Cardiac fibroblast (primary cell): ENCODE measurements at regions not wholly inside any gene's neighbourhood (a gene's known extent, or its start where the extent isn't known, plus 50 kb on each side); places are given as distances from the start of the nearest gene placed in this dataset.

Experiments
- DNase-seq, 2 donors: peaks; one replicate each; pipeline versions ENCODE4 v3.0.0 to v3.0.0-alpha.2; 2010; ENCODE audit warnings: low read depth in 2 of 2
- H3K4me3 ChIP-seq, 2 donors: replicated peaks in 1 of 2; 1 replicate in 1 of 2; 2 replicates in 1 of 2; pipeline ENCODE4 v1.5.1; 2011; ENCODE audit warnings: low read depth in 2 of 2, low read length in 2 of 2, mild to moderate bottlenecking in 2 of 2, moderate library complexity in 1 of 2
- CTCF ChIP-seq: IDR thresholded peaks from one replicate; pipeline ENCODE4 v1.5.1; 2011; ENCODE audit warnings: low read depth, mild to moderate bottlenecking, low read length, inconsistent platforms

- no peak for TF ChIP-seq CTCF
- DNase-seq: peak; percentile 26 to 40
- no peak overlapping the region for H3K4me3 ChIP-seq
Measured at GRCh38 chr18:73613706-73614340, 533.8 kb downstream of the FBXO15 start.

DNA sequence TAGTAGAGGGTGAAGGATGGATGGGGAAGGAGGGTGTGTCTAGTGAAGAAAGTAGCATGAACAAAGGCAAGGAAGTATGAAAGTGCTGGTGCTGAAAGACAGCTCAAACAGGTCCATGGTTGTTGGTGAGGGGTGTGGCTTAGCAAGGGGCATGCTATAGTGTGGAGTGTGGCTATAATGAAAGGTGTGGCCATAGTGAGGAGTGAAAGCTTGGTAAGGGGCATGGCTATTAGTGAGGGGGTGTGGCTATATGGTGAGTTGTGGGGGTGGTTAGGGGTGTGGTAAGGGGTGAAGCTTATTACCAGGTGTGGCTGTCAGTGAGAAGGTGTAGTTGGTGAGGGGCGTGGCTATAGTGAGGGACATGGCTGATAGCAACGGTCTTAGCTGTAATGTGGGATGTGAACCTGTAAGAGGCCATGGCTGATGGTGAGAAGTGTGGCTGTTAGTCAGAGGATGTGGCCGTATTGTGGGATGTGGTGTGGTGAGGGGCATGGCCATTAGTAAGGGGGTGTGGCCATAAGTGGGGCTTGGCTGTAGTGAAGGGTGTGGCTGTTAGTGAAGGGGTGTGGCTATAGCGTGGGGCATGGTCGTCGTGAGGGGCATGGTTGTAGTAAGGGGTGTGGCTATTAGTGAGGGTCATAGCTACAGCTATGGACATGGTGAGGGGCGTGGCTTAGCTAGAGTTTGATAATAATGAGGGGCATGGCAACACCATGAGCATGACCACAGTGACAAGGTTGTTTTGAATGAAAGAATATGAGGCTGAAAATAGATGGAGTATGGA, 549.6 kb downstream of the FBXO15 start:
- no peak overlapping the region for H3K4me3 ChIP-seq
- DNase-seq: no peak
- no peak for TF ChIP-seq CTCF

DNA sequence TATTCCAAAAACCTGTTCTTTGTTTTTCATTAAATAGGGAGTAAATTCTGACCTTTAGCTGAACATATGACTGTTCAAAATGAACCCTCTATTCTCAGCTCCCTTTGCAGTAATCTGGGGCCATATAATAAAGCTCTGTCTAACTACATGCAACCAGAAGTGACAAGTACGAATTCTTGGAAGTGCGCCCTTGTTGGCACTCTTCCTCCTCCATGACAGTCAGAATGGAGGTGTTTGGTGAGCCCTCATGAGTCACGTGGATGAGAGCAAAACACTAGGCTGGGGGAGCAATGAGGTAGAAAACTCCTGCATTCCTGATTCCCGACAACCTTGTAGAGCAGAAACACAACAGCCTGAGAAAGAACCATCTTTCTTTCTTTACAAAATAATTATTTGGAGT, 552.9 kb downstream of the FBXO15 start:
- no peak for TF ChIP-seq CTCF
- peak in 1 of 2 donors; percentile 40 for DNase-seq
- no peak overlapping the region for H3K4me3 ChIP-seq

- no peak for TF ChIP-seq CTCF
- H3K4me3 ChIP-seq: no peak overlapping the region
- DNase-seq: no peak
Measured at GRCh38 chr18:73593207-73593606, 554.4 kb downstream of the FBXO15 start.

GRCh38 chr18:73590950-73591349, 556.7 kb downstream of the FBXO15 start:
- no peak overlapping the region for H3K4me3 ChIP-seq
- no peak for DNase-seq
- no peak for TF ChIP-seq CTCF

DNA sequence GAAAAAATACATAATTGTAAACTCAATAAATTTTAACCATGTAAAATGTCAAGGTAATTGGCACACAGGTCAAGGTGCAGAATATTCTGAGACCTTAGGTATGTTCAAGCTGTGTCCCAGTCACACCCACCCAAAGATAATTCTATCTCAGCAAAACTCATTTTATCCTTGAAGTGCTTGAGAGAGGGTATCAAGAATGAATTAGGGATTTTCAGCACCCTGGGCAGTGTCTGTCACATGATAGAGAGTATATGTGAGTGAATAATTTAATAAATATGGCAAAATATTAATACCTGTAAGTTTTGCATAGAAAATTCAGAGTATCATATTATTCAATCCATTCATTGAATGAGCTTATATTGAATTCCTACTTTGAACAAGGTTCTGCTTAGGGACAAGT, 567.9 kb downstream of the FBXO15 start:
- no peak for DNase-seq
- H3K4me3 ChIP-seq: no peak overlapping the region
- no peak for TF ChIP-seq CTCF
